HG03060 (cell line): ENCODE measurements at regions not wholly inside any gene's neighbourhood (a gene's known extent, or its start where the extent isn't known, plus 50 kb on each side); places are given as distances from the start of the nearest gene placed in this dataset.
"Not testable (repeated sequence)": the region's sequence is repeated elsewhere in the genome, so short reads cannot be mapped to it uniquely, and the experiment has no call there.

Source experiments
- ATAC-seq: cut with Tn5 transposase; IDR thresholded peaks from one replicate; pipeline ENCODE4 v1.9.1; 2021; ENCODE audit warnings: low read depth, moderate number of reproducible peaks; ENCODE audit not compliant: unreplicated experiment

- not testable (repeated sequence) for ATAC-seq
Measured at GRCh38 chr6:25207453-25208155, 71.6 kb upstream of the CARMIL1 start.

- ATAC-seq = no peak
Measured at GRCh38 chr6:25215881-25216280, 63.3 kb upstream of the CARMIL1 start.

GRCh38 chr6:25217302-25217701, 61.9 kb upstream of the CARMIL1 start:
- no peak for ATAC-seq

DNA sequence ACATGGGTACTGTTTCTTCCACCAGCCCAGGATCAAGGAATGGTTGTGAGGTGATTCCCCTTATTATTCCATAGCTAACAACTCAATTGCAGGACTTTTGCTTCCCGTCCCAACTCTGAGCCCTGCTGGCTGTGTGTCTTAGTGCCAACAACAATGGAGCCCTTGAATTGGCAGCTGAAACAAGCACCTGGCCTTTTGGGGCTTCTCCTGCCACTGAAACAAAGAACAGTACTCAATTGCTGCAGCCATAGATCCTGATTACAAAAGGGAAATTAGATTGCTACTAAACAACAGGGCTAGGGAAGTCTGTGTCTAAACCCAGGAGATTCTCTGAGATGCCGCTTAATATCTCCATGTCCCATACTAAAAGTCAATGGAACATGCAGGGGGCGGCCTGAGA, 61.3 kb upstream of the CARMIL1 start:
- ATAC-seq = no peak

DNA sequence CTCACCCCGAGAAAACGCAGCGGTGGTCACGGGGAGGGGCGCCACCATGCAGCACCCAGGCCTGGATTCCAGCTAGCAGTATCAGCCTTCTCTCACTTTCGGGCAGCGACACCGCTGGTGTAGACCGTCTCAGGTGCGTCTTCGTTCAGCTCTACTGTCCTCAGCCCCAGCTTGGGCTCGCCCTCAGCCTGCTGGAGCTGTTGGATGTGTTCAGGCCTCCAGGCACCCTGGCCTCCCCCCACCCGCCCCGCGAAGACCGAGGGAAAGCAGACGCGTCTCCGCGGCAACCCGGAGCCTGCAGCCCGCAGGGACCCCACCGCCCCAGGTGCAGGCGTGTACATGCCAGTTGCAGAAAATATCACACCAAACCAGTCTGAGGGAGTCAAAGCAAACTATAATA, 60.8 kb upstream of the CARMIL1 start:
- ATAC-seq = no peak

GRCh38 chr6:25219216-25219916, 59.8 kb upstream of the CARMIL1 start:
- no peak for ATAC-seq

- no peak for ATAC-seq
Measured at GRCh38 chr6:25219917-25220278, 59.3 kb upstream of the CARMIL1 start.

- no peak for ATAC-seq
Measured at GRCh38 chr6:25220857-25221256, 58.3 kb upstream of the CARMIL1 start.

DNA sequence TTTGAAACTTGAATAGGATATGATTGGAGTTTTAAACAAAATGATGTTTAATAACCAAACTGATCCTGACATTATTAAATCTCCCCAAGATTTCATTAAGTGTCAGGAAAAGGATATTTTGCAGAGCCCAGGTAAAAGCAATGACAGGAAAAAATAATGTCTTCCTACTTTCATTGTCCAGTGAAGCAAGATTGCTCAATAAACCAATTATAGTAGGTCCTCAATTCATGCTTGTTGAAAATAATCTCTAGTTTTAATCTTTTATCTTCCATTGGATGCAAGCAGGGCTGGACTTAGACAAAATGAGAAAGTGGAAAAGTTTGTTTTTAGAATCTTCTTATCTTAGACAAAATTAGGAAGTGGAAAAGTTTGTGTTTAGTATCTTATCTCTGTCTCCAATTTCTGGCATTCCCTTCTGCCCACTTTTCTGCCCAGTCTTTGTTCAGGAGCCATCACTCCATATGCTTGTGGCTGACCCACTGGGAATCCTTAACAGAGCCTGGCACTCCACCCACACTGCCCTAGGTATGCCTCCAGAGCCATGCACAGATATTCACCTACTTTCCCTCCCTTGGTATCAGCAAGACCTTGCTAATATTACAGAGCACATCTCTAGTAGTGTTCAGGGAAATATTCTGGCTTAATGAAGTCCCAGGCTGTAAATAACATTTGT, 57.0 kb upstream of the CARMIL1 start:
- ATAC-seq = no peak

GRCh38 chr6:25223490-25223991, 55.6 kb upstream of the CARMIL1 start:
- ATAC-seq = no peak

GRCh38 chr6:25224242-25224641, 54.9 kb upstream of the CARMIL1 start:
- no peak for ATAC-seq

GRCh38 chr6:25227854-25228253, 51.3 kb upstream of the CARMIL1 start:
- ATAC-seq = no peak
